Muscle layer of duodenum (tissue), 2 donors: ENCODE measurements at regions not wholly inside any gene's neighbourhood (a gene's known extent, or its start where the extent isn't known, plus 50 kb on each side); places are given as distances from the start of the nearest gene placed in this dataset.

ENCODE experiments used
- H3K27ac ChIP-seq: one replicate; pipeline ENCODE4 v1.7.0; 2013; ENCODE audit warnings: mild to moderate bottlenecking, low read length
- H3K27me3 ChIP-seq: one replicate; pipeline ENCODE4 v1.7.0; 2013; ENCODE audit warnings: low read depth, mild to moderate bottlenecking, control low read depth, low read length
- H3K36me3 ChIP-seq, 2 donors: one replicate each; pipeline ENCODE4 v1.7.0; 2013; ENCODE audit warnings: low read length in 2 of 2, control low read depth in 1 of 2, mild to moderate bottlenecking in 1 of 2; ENCODE audit not compliant: insufficient read depth in 2 of 2, control insufficient read depth in 1 of 2
- H3K4me1 ChIP-seq, 2 donors: one replicate each; pipeline ENCODE4 v1.7.0; 2013; ENCODE audit warnings: low read length in 2 of 2, mild to moderate bottlenecking in 2 of 2, control low read depth in 1 of 2, moderate library complexity in 1 of 2; ENCODE audit not compliant: insufficient read depth in 2 of 2, control insufficient read depth in 1 of 2
- H3K4me3 ChIP-seq, 2 donors: one replicate each; pipeline ENCODE4 v1.7.0; 2013; ENCODE audit warnings: low read length in 2 of 2, low read depth in 1 of 2, mild to moderate bottlenecking in 1 of 2
- H3K9me3 ChIP-seq, 2 donors: one replicate each; pipeline ENCODE4 v1.7.0; 2013; ENCODE audit warnings: low read length in 2 of 2, control low read depth in 1 of 2, mild to moderate bottlenecking in 1 of 2; ENCODE audit not compliant: control insufficient read depth in 1 of 2
- donor health status: healthy.

- H3K36me3 ChIP-seq: no peaks in the 10 kb centered on the region
- H3K4me1 ChIP-seq: peaks cover 4 to 5% of the 10 kb centered on the region in 2 donors
- H3K4me3 ChIP-seq: no peak overlapping the region
- H3K9me3 ChIP-seq: no peaks in the 10 kb centered on the region
- H3K27ac ChIP-seq: no peak overlapping the region
- H3K27me3 ChIP-seq: no peaks in the 10 kb centered on the region
These were observed 161.0 kb upstream of the HES1 start for GRCh38 chr3:193974671-193975535.

GRCh38 chr3:193977622-193978021 lies 158.3 kb upstream of the HES1 start:
- H3K4me1 ChIP-seq: no peaks in the 10 kb centered on the region
- no peaks in the 10 kb centered on the region for H3K36me3 ChIP-seq
- H3K9me3 ChIP-seq: no peaks in the 10 kb centered on the region
- H3K27me3 ChIP-seq: no peaks in the 10 kb centered on the region
- H3K4me3 ChIP-seq: no peak overlapping the region
- no peak overlapping the region for H3K27ac ChIP-seq

DNA sequence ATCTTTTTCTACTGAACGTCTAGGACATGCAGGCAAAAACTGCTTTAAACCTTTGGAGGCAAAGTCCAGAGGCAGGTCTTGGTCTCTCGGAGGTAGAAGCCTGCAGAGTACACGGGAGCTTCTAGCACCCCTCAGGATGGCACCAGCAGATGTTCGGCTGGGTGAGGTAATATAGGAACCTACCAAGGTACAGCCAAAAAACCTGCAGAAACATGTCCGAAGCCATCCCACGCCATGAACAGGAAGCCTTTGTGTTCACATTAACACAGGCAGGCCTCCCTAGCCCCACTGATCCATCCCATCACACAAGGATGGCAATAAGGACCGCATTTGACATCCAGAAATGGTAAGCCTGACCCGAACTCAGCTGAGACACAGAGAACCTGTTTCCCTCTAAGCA lies 157.9 kb upstream of the HES1 start:
- Histone ChIP-seq H3K36me3 (no peaks in the 10 kb centered on the region), H3K27ac (no peak overlapping the region), H3K9me3 (no peaks in the 10 kb centered on the region), H3K4me1 (no peaks in the 10 kb centered on the region), H3K4me3 (no peak overlapping the region), H3K27me3 (no peaks in the 10 kb centered on the region)

DNA sequence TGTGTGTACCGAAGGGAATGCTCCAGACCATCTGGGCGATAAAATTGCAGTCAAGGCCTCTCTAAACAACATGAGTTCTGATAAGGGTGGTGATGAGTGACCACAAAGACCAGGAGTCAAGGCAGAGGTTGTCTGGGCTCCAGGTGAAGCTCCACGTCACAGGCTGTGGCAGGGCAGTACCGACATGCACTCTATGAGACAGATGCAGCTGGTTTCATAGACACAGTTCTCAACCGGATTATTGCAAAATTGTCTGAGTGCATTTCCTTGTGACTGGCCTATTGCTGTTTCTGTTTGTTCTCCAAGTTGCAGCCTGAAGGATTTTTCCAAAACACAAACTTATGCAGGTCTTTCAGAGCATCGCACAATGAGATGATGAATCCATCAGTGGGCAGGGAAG lies 157.5 kb upstream of the HES1 start:
- Histone ChIP-seq H3K27me3 (no peaks in the 10 kb centered on the region), H3K36me3 (no peaks in the 10 kb centered on the region), H3K4me3 (no peak overlapping the region), H3K9me3 (no peaks in the 10 kb centered on the region), H3K4me1 (no peaks in the 10 kb centered on the region), H3K27ac (no peak overlapping the region)

DNA sequence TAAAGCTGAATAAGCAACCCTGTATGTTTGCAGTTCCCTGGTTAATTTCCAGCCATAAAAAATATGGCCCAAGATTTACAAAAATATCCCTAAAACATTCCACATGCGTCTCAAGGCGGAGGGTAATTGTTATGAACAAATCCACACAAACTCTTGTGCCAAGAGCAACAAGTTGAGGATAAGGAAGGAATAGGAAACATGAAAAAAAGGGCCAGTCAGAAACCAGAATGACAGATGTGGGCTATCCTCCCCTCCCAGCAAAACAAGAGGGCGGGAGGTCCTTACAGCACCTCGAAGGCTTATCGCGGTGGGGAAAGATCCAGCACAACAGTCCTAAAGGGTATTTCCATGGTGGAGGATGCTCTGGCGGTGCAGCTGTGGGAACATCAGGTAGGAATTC lies 155.6 kb upstream of the HES1 start:
- no peak overlapping the region for H3K27ac ChIP-seq
- no peak overlapping the region for H3K4me3 ChIP-seq
- H3K27me3 ChIP-seq: no peaks in the 10 kb centered on the region
- H3K36me3 ChIP-seq: no peaks in the 10 kb centered on the region
- no peaks in the 10 kb centered on the region for H3K9me3 ChIP-seq
- no peaks in the 10 kb centered on the region for H3K4me1 ChIP-seq

DNA sequence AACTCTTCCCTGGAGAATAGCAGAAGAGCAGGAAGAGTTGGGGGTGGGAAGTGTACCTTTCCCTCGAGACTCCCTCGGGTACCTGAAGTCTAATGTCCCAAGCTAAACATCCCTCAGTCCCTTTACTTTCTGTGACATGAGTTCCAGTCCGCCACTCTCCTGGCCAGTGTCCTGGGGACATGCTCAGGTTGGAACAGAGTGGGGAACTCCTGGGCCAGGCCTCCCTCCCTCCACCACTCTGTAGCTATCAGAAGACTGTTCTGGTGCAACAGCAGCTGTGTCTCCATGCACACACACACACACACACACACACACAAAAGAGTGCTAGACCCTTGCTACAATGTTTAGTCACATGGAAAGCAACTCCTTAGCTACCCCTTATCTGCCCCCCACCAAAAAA lies 155.0 kb upstream of the HES1 start:
- Histone ChIP-seq H3K27me3 (no peaks in the 10 kb centered on the region), H3K4me3 (no peak overlapping the region), H3K9me3 (no peaks in the 10 kb centered on the region), H3K36me3 (no peaks in the 10 kb centered on the region), H3K27ac (no peak overlapping the region), H3K4me1 (no peaks in the 10 kb centered on the region)

DNA sequence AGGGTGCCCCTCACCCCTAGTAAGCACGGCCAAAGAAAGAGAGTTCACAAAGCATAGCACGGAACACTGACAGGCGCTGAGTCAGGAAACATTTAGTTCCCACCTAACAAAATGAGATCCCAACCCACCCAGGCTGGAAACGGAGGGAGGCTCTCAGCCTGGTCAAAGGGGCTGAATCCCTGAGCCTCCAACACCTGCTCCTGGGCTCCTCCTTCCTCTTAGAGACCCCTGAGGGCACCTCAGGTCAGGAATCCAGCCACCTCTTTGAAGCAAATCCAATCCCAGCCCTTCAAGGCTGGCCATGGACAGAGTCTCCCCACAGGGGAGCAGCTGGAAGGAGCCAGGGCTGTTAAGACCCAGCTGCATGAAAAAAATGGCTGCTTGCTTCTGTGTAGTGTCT lies 154.4 kb upstream of the HES1 start:
- Histone ChIP-seq H3K4me3 (no peak overlapping the region), H3K36me3 (no peaks in the 10 kb centered on the region), H3K4me1 (no peaks in the 10 kb centered on the region), H3K27me3 (no peaks in the 10 kb centered on the region), H3K27ac (no peak overlapping the region), H3K9me3 (no peaks in the 10 kb centered on the region)

DNA sequence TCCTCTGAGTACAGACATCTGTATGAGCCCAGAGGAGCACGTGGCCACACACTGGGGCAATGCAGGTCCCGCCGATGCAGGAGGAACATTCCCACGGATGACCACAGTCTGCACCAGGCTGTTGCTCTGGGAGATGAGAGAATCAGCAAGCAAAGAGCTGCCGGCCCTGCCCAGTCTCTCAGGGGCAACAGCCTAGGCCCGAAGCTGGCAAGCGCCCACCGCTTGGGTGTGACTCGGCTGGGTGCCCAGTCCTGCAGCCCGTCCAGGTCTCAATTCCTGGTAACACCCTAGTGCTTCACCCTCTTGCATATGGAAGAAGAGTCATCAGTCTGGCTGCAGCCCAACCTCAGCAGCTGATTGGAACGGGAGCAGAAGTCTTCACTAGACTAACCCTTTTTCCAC lies 153.7 kb upstream of the HES1 start:
- Histone ChIP-seq H3K36me3 (no peaks in the 10 kb centered on the region), H3K4me1 (no peaks in the 10 kb centered on the region), H3K9me3 (no peaks in the 10 kb centered on the region), H3K4me3 (no peak overlapping the region), H3K27ac (no peak overlapping the region), H3K27me3 (no peaks in the 10 kb centered on the region)

DNA sequence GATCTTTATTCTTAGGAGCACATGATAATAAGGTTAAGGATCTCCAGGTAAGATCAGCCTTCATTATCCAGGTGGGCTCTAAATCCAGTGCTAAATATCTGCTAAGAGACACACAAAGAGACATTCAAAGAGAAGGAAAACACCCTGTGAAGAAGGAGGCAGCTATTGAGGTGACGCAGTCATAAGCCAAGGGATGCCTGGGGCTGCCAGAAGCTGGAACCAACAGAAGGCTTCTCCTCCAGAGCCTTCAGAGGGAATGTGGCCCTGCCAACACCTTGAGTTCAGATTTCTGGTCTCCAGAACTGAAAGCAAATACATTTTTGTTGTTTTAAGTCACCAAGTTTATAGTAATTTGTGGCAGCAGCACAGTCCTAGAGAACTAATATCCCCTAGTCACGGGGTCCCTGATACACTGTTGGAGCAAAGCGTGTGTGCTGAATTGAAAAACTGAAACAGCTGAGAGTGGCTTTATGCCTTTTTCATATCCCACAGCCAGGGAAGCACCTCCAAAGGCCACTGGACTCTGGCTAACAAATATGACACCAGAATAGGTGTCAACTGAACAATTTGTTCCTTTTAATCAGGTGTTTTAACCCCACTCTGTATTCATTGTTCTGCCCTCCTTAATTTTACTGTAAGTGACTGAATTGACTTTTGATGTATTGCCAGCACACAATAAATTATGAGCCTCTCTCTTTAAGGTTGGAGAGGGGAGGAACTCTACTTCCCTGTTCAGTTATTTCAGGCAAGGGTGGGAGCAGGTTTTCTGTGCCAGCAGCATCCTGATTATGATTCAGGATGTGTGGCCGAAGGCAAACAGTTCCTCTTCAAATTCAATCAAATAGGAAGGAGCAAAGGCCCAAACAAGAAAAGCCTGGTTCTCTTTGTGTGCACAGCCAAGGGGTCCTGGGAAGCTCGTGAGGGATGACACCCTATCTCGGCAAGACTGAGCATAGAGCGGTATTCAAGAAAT lies 151.8 kb upstream of the HES1 start:
- Histone ChIP-seq H3K4me3 (no peak overlapping the region), H3K4me1 (no peaks in the 10 kb centered on the region), H3K27me3 (no peaks in the 10 kb centered on the region), H3K36me3 (no peaks in the 10 kb centered on the region), H3K27ac (no peak overlapping the region), H3K9me3 (no peaks in the 10 kb centered on the region)

- no peaks in the 10 kb centered on the region for H3K36me3 ChIP-seq
- no peaks in the 10 kb centered on the region for H3K4me1 ChIP-seq
- H3K27ac ChIP-seq: no peak overlapping the region
These were observed 151.1 kb upstream of the HES1 start for GRCh38 chr3:193984876-193985275.

DNA sequence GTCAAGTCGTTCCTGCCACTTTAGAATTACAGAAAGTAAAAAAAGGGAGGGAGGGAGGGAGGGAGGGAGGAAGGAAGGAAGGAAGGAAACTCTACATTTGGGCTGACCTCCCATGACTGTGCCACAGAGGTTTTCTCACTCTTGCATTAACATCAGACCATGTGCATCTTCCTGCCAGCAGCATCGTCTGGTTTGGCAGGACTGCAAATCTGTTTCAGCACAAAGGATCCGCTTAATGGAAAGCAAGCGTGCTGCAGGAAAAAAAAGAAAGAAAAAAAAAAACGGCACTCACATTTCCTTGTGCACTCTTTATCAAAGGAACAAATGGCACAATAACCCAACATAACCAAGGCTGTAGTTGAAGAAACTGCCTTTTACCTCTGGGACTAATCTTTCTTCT lies 148.8 kb upstream of the HES1 start:
- H3K27me3 ChIP-seq: no peaks in the 10 kb centered on the region
- no peak overlapping the region for H3K27ac ChIP-seq
- H3K36me3 ChIP-seq: no peaks in the 10 kb centered on the region
- H3K9me3 ChIP-seq: no peaks in the 10 kb centered on the region
- no peak overlapping the region for H3K4me3 ChIP-seq
- H3K4me1 ChIP-seq: no peaks in the 10 kb centered on the region

More at GRCh38 chr3:193984876-193985275, 151.1 kb upstream of the HES1 start:
- Histone ChIP-seq H3K27me3 (no peaks in the 10 kb centered on the region), H3K9me3 (no peaks in the 10 kb centered on the region), H3K4me3 (no peak overlapping the region)
